Activated naive CD4-positive, alpha-beta T cell treated with anti-CD3 and anti-CD28 coated beads, Interleukin-2, amount 10 ng/mL, durations not matched to agents 7 days and 5 days (primary cell): ENCODE measurements at regions not wholly inside any gene's neighbourhood (a gene's known extent, or its start where the extent isn't known, plus 50 kb on each side); places are given as distances from the start of the nearest gene placed in this dataset.
"Not testable (repeated sequence)": the region's sequence is repeated elsewhere in the genome, so short reads cannot be mapped to it uniquely, and the experiment has no call there.

Experiments used
- CTCF ChIA-PET: fragments of 350-600 bp; sonication (Branson Sonifier 250); formaldehyde crosslinking; loops from one replicate; lab custom pipeline; 2021; ENCODE audit warnings: antibody characterized with exemption; lab: Charles Lee
- DNase-seq: peaks from one replicate; pipeline ENCODE4 v3.0.0-alpha.2; 2020
- H3K27ac Mint-ChIP-seq: one replicate; pipeline ENCODE4 v1.8.0; 2021; ENCODE audit warnings: mild to moderate bottlenecking, moderate library complexity, mixed read lengths
- H3K27me3 Mint-ChIP-seq: one replicate; pipeline ENCODE4 v1.8.0; 2021; ENCODE audit warnings: mild to moderate bottlenecking, mixed read lengths
- H3K36me3 Mint-ChIP-seq: one replicate; pipeline ENCODE4 v1.8.0; 2021; ENCODE audit warnings: mixed read lengths
- H3K4me1 Mint-ChIP-seq: one replicate; pipeline ENCODE4 v1.8.0; 2021; ENCODE audit warnings: mixed read lengths
- H3K4me3 Mint-ChIP-seq: one replicate; pipeline ENCODE4 v1.8.0; 2021; ENCODE audit warnings: mild to moderate bottlenecking, moderate library complexity, mixed read lengths
- H3K9me3 Mint-ChIP-seq: one replicate; pipeline ENCODE4 v1.8.0; 2021; ENCODE audit warnings: mixed read lengths

GRCh38 chrX:7343181-7343580, 195.2 kb upstream of the PUDP start:
- Mint-ChIP-seq H3K4me3 (no peak overlapping the region), H3K36me3 (no peaks in the 10 kb centered on the region), H3K9me3 (no peaks in the 10 kb centered on the region), H3K27ac (no peak overlapping the region), H3K27me3 (no peaks in the 10 kb centered on the region), H3K4me1 (no peaks in the 10 kb centered on the region)
- no peak for DNase-seq
- CTCF ChIA-PET, result no interaction called here

- CTCF ChIA-PET, H3K27ac Mint-ChIP-seq, DNase-seq, H3K4me3 Mint-ChIP-seq, H3K9me3 Mint-ChIP-seq, H3K36me3 Mint-ChIP-seq, H3K4me1 Mint-ChIP-seq, H3K27me3 Mint-ChIP-seq: not testable (repeated sequence)
Observed at GRCh38 chrX:7335816-7336362, 187.9 kb upstream of the PUDP start.

GRCh38 chrX:7334253-7334935, 186.4 kb upstream of the PUDP start:
- Mint-ChIP-seq H3K36me3 (no peaks in the 10 kb centered on the region), H3K4me3 (no peak overlapping the region), H3K4me1 (no peaks in the 10 kb centered on the region), H3K27me3 (no peaks in the 10 kb centered on the region), H3K9me3 (no peaks in the 10 kb centered on the region), H3K27ac (no peak overlapping the region)
- CTCF ChIA-PET, result no interaction called here
- DNase-seq, result no peak

GRCh38 chrX:7330971-7331746, 183.2 kb upstream of the PUDP start:
- Mint-ChIP-seq H3K4me3 (no peak overlapping the region), H3K9me3 (no peaks in the 10 kb centered on the region), H3K36me3 (no peaks in the 10 kb centered on the region), H3K27ac (no peak overlapping the region), H3K27me3 (no peaks in the 10 kb centered on the region), H3K4me1 (no peaks in the 10 kb centered on the region)
- CTCF ChIA-PET, result no interaction called here
- no peak for DNase-seq

GRCh38 chrX:7330556-7330955, 182.6 kb upstream of the PUDP start:
- CTCF ChIA-PET, result no interaction called here
- DNase-seq, result no peak
- no peak overlapping the region for H3K27ac Mint-ChIP-seq

GRCh38 chrX:7318661-7319060, 170.7 kb upstream of the PUDP start:
- DNase-seq, result no peak
- H3K4me1 Mint-ChIP-seq, result no peaks in the 10 kb centered on the region
- H3K9me3 Mint-ChIP-seq, result no peaks in the 10 kb centered on the region
- H3K27ac Mint-ChIP-seq, result no peak overlapping the region
- no peak overlapping the region for H3K4me3 Mint-ChIP-seq
- H3K27me3 Mint-ChIP-seq, result no peaks in the 10 kb centered on the region
- CTCF ChIA-PET, result no interaction called here
- H3K36me3 Mint-ChIP-seq, result no peaks in the 10 kb centered on the region

More at GRCh38 chrX:7330556-7330955, 182.6 kb upstream of the PUDP start:
- no peaks in the 10 kb centered on the region for H3K27me3 Mint-ChIP-seq
- H3K36me3 Mint-ChIP-seq, result no peaks in the 10 kb centered on the region
- no peak overlapping the region for H3K4me3 Mint-ChIP-seq
- H3K4me1 Mint-ChIP-seq, result no peaks in the 10 kb centered on the region
- H3K9me3 Mint-ChIP-seq, result no peaks in the 10 kb centered on the region

- Mint-ChIP-seq H3K27ac (no peak overlapping the region), H3K27me3 (no peaks in the 10 kb centered on the region), H3K4me3 (no peak overlapping the region), H3K36me3 (no peaks in the 10 kb centered on the region), H3K4me1 (no peaks in the 10 kb centered on the region), H3K9me3 (no peaks in the 10 kb centered on the region)
- CTCF ChIA-PET, result no interaction called here
- no peak for DNase-seq
Observed at GRCh38 chrX:7318241-7318640, 170.3 kb upstream of the PUDP start.

- no peaks in the 10 kb centered on the region for H3K27me3 Mint-ChIP-seq
- H3K4me1 Mint-ChIP-seq, result no peaks in the 10 kb centered on the region
- H3K27ac Mint-ChIP-seq, result no peak overlapping the region
- no peaks in the 10 kb centered on the region for H3K36me3 Mint-ChIP-seq
- CTCF ChIA-PET, result no interaction called here
- no peak for DNase-seq
- no peak overlapping the region for H3K4me3 Mint-ChIP-seq
- H3K9me3 Mint-ChIP-seq, result no peaks in the 10 kb centered on the region
Observed at GRCh38 chrX:7316887-7317286, 168.9 kb upstream of the PUDP start.

- DNase-seq, result no peak
- Mint-ChIP-seq H3K27ac (no peak overlapping the region), H3K36me3 (no peaks in the 10 kb centered on the region), H3K9me3 (no peaks in the 10 kb centered on the region), H3K4me1 (no peaks in the 10 kb centered on the region), H3K4me3 (no peak overlapping the region), H3K27me3 (no peaks in the 10 kb centered on the region)
- CTCF ChIA-PET, result no interaction called here
Observed at GRCh38 chrX:7316280-7316679, 168.3 kb upstream of the PUDP start.

- H3K27me3 Mint-ChIP-seq, result no peaks in the 10 kb centered on the region
- no peaks in the 10 kb centered on the region for H3K36me3 Mint-ChIP-seq
- CTCF ChIA-PET, result no interaction called here
- H3K4me3 Mint-ChIP-seq, result no peak overlapping the region
- no peaks in the 10 kb centered on the region for H3K4me1 Mint-ChIP-seq
- H3K9me3 Mint-ChIP-seq, result no peaks in the 10 kb centered on the region
- no peak for DNase-seq
- H3K27ac Mint-ChIP-seq, result no peak overlapping the region
Observed at GRCh38 chrX:7314425-7314824, 166.5 kb upstream of the PUDP start.

- Mint-ChIP-seq H3K27ac (no peak overlapping the region), H3K4me1 (no peaks in the 10 kb centered on the region), H3K4me3 (no peak overlapping the region), H3K36me3 (no peaks in the 10 kb centered on the region), H3K27me3 (no peaks in the 10 kb centered on the region), H3K9me3 (no peaks in the 10 kb centered on the region)
- CTCF ChIA-PET, result no interaction called here
- DNase-seq, result no peak
Observed at GRCh38 chrX:7307720-7308119, 159.8 kb upstream of the PUDP start.

- CTCF ChIA-PET, result no interaction called here
- Mint-ChIP-seq H3K36me3 (no peaks in the 10 kb centered on the region), H3K4me1 (no peaks in the 10 kb centered on the region), H3K9me3 (no peaks in the 10 kb centered on the region), H3K4me3 (no peak overlapping the region), H3K27me3 (no peaks in the 10 kb centered on the region), H3K27ac (no peak overlapping the region)
- DNase-seq, result no peak
Observed at GRCh38 chrX:7294483-7294882, 146.5 kb upstream of the PUDP start.

GRCh38 chrX:7286168-7286837, 138.3 kb upstream of the PUDP start:
- DNase-seq, result no peak
- Mint-ChIP-seq H3K9me3 (no peaks in the 10 kb centered on the region), H3K4me1 (no peaks in the 10 kb centered on the region), H3K4me3 (no peak overlapping the region), H3K27ac (no peak overlapping the region), H3K36me3 (no peaks in the 10 kb centered on the region), H3K27me3 (no peaks in the 10 kb centered on the region)
- CTCF ChIA-PET, result no interaction called here

- H3K36me3 Mint-ChIP-seq, result no peaks in the 10 kb centered on the region
- no peaks in the 10 kb centered on the region for H3K27me3 Mint-ChIP-seq
- no peak overlapping the region for H3K27ac Mint-ChIP-seq
- H3K4me1 Mint-ChIP-seq, result no peaks in the 10 kb centered on the region
- H3K4me3 Mint-ChIP-seq, result no peak overlapping the region
- CTCF ChIA-PET, result no interaction called here
- no peaks in the 10 kb centered on the region for H3K9me3 Mint-ChIP-seq
- DNase-seq, result no peak
Observed at GRCh38 chrX:7285765-7286164, 137.8 kb upstream of the PUDP start.
